Left colon (tissue), 2 donors: ENCODE measurements at regions not wholly inside any gene's neighbourhood (a gene's known extent, or its start where the extent isn't known, plus 50 kb on each side); places are given as distances from the start of the nearest gene placed in this dataset.

ENCODE experiments used
- ATAC-seq: fragments of 200-7000 bp; cut with Tn5 transposase; one replicate; pipeline ENCODE4 v1.9.1; 2020; ENCODE audit warnings: mild to moderate bottlenecking, moderate library complexity
- DNase-seq, 2 donors: peaks; one replicate each; pipeline ENCODE4 v3.0.0-alpha.2; 2020
- intact Hi-C, 2 donors: fragments of 100-400 bp; cut with DNase I in 1 of 2; cut with micrococcal nuclease in 1 of 2; formaldehyde crosslinking; loops; one replicate each; pipeline versions ENCODE4 v1.11.2 to v1.14.0; 2022; cut with DNase I, micrococcal nuclease
- donor health status: DM: no; HTN: no; CAD: no.
- donor health status: DM: yes; HTN: yes; CAD: no.

GRCh38 chr15:47933865-47934264 is 186.9 kb upstream of the SLC24A5 start:
- intact Hi-C loops, result no loop called here
- ATAC-seq, result no peak

GRCh38 chr15:47934342-47934741 is 186.4 kb upstream of the SLC24A5 start:
- intact Hi-C loops, result no loop called here
- no peak for DNase-seq
- no peak for ATAC-seq

More at GRCh38 chr15:47933865-47934264, 186.9 kb upstream of the SLC24A5 start:
- no peak for DNase-seq

- no peak for ATAC-seq
- no peak for DNase-seq
- intact Hi-C loops, result no loop called here
These were observed 183.0 kb upstream of the SLC24A5 start for GRCh38 chr15:47937834-47938233.

GRCh38 chr15:47944637-47945288 is 176.0 kb upstream of the SLC24A5 start:
- intact Hi-C loops, result no loop called here
- ATAC-seq (no peak), DNase-seq (no peak)

- intact Hi-C loops, result no loop called here
- DNase-seq (no peak), ATAC-seq (no peak)
These were observed 174.7 kb upstream of the SLC24A5 start for GRCh38 chr15:47945872-47946650.

- no peak for ATAC-seq
- intact Hi-C loops, result no loop called here
- no peak for DNase-seq
These were observed 171.0 kb upstream of the SLC24A5 start for GRCh38 chr15:47949815-47950214.

- no peak for DNase-seq
- intact Hi-C loops, result no loop called here
These were observed 170.3 kb upstream of the SLC24A5 start for GRCh38 chr15:47950447-47950846.

GRCh38 chr15:47951781-47952180 is 169.0 kb upstream of the SLC24A5 start:
- no peak for DNase-seq
- intact Hi-C loops, result no loop called here
- ATAC-seq, result no peak

More at GRCh38 chr15:47950447-47950846, 170.3 kb upstream of the SLC24A5 start:
- no peak for ATAC-seq

GRCh38 chr15:47954196-47954595 is 166.6 kb upstream of the SLC24A5 start:
- no peak for DNase-seq
- intact Hi-C loops, result no loop called here
- ATAC-seq, result no peak

- ATAC-seq (no peak), DNase-seq (no peak)
- intact Hi-C loops, result no loop called here
These were observed 165.8 kb upstream of the SLC24A5 start for GRCh38 chr15:47955021-47955420.

- DNase-seq (no peak), ATAC-seq (no peak)
- intact Hi-C loops, result no loop called here
These were observed 161.0 kb upstream of the SLC24A5 start for GRCh38 chr15:47959617-47960413.

GRCh38 chr15:47961401-47962090 is 159.2 kb upstream of the SLC24A5 start:
- ATAC-seq (no peak), DNase-seq (no peak)
- intact Hi-C loops, result no loop called here

- ATAC-seq (no peak), DNase-seq (no peak)
- intact Hi-C loops, result no loop called here
These were observed 157.5 kb upstream of the SLC24A5 start for GRCh38 chr15:47963265-47963664.

- intact Hi-C loops, result no loop called here
- ATAC-seq, result no peak
- DNase-seq, result no peak
These were observed 156.6 kb upstream of the SLC24A5 start for GRCh38 chr15:47964229-47964628.

- intact Hi-C loops, result no loop called here
- DNase-seq (no peak), ATAC-seq (no peak)
These were observed 155.5 kb upstream of the SLC24A5 start for GRCh38 chr15:47965297-47965696.

GRCh38 chr15:47968593-47968992 is 152.2 kb upstream of the SLC24A5 start:
- no peak for ATAC-seq
- intact Hi-C loops, result no loop called here
- DNase-seq, result no peak

GRCh38 chr15:47971637-47972036 is 149.2 kb upstream of the SLC24A5 start:
- no peak for DNase-seq
- intact Hi-C loops, result no loop called here
- no peak for ATAC-seq

GRCh38 chr15:47972738-47973137 is 148.1 kb upstream of the SLC24A5 start:
- intact Hi-C loops, result no loop called here
- DNase-seq, result no peak
- ATAC-seq, result no peak

GRCh38 chr15:47974724-47975123 is 146.1 kb upstream of the SLC24A5 start:
- ATAC-seq (no peak), DNase-seq (no peak)
- intact Hi-C loops, result no loop called here
